ENCODE measurements at regions not wholly inside any gene's neighbourhood (a gene's known extent, or its start where the extent isn't known, plus 50 kb on each side); places are given as distances from the start of the nearest gene placed in this dataset.
A peak's percentile ranks its signal among the peaks of the same experiment; 100 is the strongest.

GRCh38 chr14:53719536-53719935 lies 237.1 kb downstream of the BMP4 start:
- Histone ChIP-seq H3K9me3 (no peaks in the 10 kb centered on the region), H3K4me2 (no peak overlapping the region), H3K4me1 (peaks cover 17% of the 10 kb centered on the region), H3K4me3 (no peak overlapping the region), H3K27ac (no peak overlapping the region)
- WGBS (ENCODE audit: missing lambda C conversion rate) = 48% methylated on average over 1 of the region's 1 CpG
- TF ChIP-seq HOXA7 (CRISPR knock-in tag; IDR thresholded peaks at IDR 0.05) = no peak
- no peak for ATAC-seq
- POLR2A ChIA-PET = no interaction called here
- no peak for FAIRE-seq
- no peak for DNase-seq (ENCODE audit: low read depth in 1 of 2, low spot score in 1 of 2)
- CTCF ChIA-PET = no interaction called here

GRCh38 chr14:53716578-53716977 lies 240.0 kb downstream of the BMP4 start:
- H3K4me3 ChIP-seq = no peak overlapping the region
- WGBS (ENCODE audit: missing lambda C conversion rate) = 52% methylated on average over 6 of the region's 6 CpGs
- no peak for TF ChIP-seq FOXS1 (CRISPR knock-in tag; IDR thresholded peaks at IDR 0.05)
- no peak for TF ChIP-seq NFE2L2 (conservative IDR thresholded peaks at IDR 0.05; ENCODE audit: low read length)
- TF ChIP-seq MAFK (IDR thresholded peaks at IDR 0.05; ENCODE audit: partially characterized antibody) = no peak
- TF ChIP-seq RARB (CRISPR knock-in tag; IDR thresholded peaks at IDR 0.05) = no peak
- TF ChIP-seq PBX3 (IDR thresholded peaks at IDR 0.05) = no peak
- TF ChIP-seq EHF (CRISPR knock-in tag; IDR thresholded peaks at IDR 0.05) = no peak
- TF ChIP-seq ZNF302 (CRISPR knock-in tag; IDR thresholded peaks at IDR 0.05) = no peak
- TF ChIP-seq POLR2A (IDR thresholded peaks at IDR 0.05; ENCODE audit: low read length) = no peak
- no peak for TF ChIP-seq SREBF2 (IDR thresholded peaks at IDR 0.05)
- TF ChIP-seq, protein P1, sequence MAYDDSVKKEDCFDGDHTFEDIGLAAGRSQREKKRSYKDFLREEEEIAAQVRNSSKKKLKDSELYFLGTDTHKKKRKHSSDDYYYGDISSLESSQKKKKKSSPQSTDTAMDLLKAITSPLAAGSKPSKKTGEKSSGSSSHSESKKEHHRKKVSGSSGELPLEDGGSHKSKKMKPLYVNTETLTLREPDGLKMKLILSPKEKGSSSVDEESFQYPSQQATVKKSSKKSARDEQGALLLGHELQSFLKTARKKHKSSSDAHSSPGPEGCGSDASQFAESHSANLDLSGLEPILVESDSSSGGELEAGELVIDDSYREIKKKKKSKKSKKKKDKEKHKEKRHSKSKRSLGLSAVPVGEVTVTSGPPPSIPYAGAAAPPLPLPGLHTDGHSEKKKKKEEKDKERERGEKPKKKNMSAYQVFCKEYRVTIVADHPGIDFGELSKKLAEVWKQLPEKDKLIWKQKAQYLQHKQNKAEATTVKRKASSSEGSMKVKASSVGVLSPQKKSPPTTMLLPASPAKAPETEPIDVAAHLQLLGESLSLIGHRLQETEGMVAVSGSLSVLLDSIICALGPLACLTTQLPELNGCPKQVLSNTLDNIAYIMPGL (CRISPR knock-in tag; IDR thresholded peaks at IDR 0.05; ENCODE audit: borderline replicate concordance) = no peak
- no peak for TF ChIP-seq JUN (IDR thresholded peaks at IDR 0.05)
- TF ChIP-seq SMC3 (IDR thresholded peaks at IDR 0.05) = no peak
- TF ChIP-seq JUNB (IDR thresholded peaks at IDR 0.05) = no peak
- TF ChIP-seq PHF8 (IDR thresholded peaks at IDR 0.05; ENCODE audit: borderline replicate concordance, low read depth) = no peak
- no peak for TF ChIP-seq HDAC2 (IDR thresholded peaks at IDR 0.05)
- no peak for TF ChIP-seq GATA3 (IDR thresholded peaks at IDR 0.05; ENCODE audit: borderline replicate concordance)
- TF ChIP-seq ELK1 (IDR thresholded peaks at IDR 0.05; ENCODE audit: low read depth, low read length) = no peak
- no peak for TF ChIP-seq KDM1A (IDR thresholded peaks at IDR 0.05; ENCODE audit: low read depth)
- no peaks in the 10 kb centered on the region for H3K9me3 ChIP-seq
- ChIA-PET CTCF (no interaction called here), POLR2A (no interaction called here)
- no peak overlapping the region for H3K27ac ChIP-seq
- no peak overlapping the region for H3K4me2 ChIP-seq
- DNase-seq (ENCODE audit: low read depth in 1 of 2, low spot score in 1 of 2) = no peak
- FAIRE-seq = no peak
- ATAC-seq = no peak
- peaks cover 25% of the 10 kb centered on the region for H3K4me1 ChIP-seq

- ATAC-seq (no peak; a peak in 1 of 6 replicates), DNase-seq (ENCODE audit: low read depth in 1 of 2, low spot score in 1 of 2) (peak; percentile 10 to 20), FAIRE-seq (peak; percentile 78)
- POLR2A ChIA-PET = no interaction called here
- CTCF ChIA-PET = interaction anchor here (1.2 kb wide), 1 partner anchor 175 kb away, joined by 3 read pairs; no protein-coding TSS in a partner anchor
- Histone ChIP-seq H3K9me3 (no peaks in the 10 kb centered on the region), H3K4me2 (peak overlapping the region; percentile 11; the same call in 2 of the 3 replicates), H3K4me1 (peaks cover 25% of the 10 kb centered on the region), H3K27ac (no peak overlapping the region), H3K4me3 (no peak overlapping the region)
- WGBS (ENCODE audit: missing lambda C conversion rate) = 63% methylated on average over 3 of the region's 3 CpGs
- TF ChIP-seq ZSCAN20 (CRISPR knock-in tag; IDR thresholded peaks at IDR 0.05) (no peak), RFX5 (IDR thresholded peaks at IDR 0.05) (no peak), PHF8 (IDR thresholded peaks at IDR 0.05; ENCODE audit: borderline replicate concordance, low read depth) (no peak)
Observed at GRCh38 chr14:53715193-53715721, 241.4 kb downstream of the BMP4 start.

Data from A549 (cell line).